GM19395 (cell line): ENCODE measurements at regions not wholly inside any gene's neighbourhood (a gene's known extent, or its start where the extent isn't known, plus 50 kb on each side); places are given as distances from the start of the nearest gene placed in this dataset.

ENCODE experiments used
- ATAC-seq: cut with Tn5 transposase; IDR thresholded peaks from one replicate; pipeline ENCODE4 v1.9.1; 2021; ENCODE audit warnings: mild to moderate bottlenecking, moderate library complexity; ENCODE audit not compliant: unreplicated experiment

GRCh38 chr15:67980773-67981685 is 73.1 kb upstream of the PIAS1 start:
- no peak for ATAC-seq

- no peak for ATAC-seq
These were observed 72.3 kb upstream of the PIAS1 start for GRCh38 chr15:67981848-67982247.

GRCh38 chr15:67991706-67992105 is 62.4 kb upstream of the PIAS1 start:
- ATAC-seq: no peak

- ATAC-seq: no peak
These were observed 61.7 kb upstream of the PIAS1 start for GRCh38 chr15:67992411-67992810.

GRCh38 chr15:67992834-67993233 is 61.3 kb upstream of the PIAS1 start:
- ATAC-seq: no peak

GRCh38 chr15:67997996-67998395 is 56.1 kb upstream of the PIAS1 start:
- ATAC-seq: no peak

- no peak for ATAC-seq
These were observed 55.4 kb upstream of the PIAS1 start for GRCh38 chr15:67998599-67999133.

GRCh38 chr15:67999320-68000100 is 54.6 kb upstream of the PIAS1 start:
- no peak for ATAC-seq

GRCh38 chr15:68000754-68001153 is 53.4 kb upstream of the PIAS1 start:
- ATAC-seq: no peak

- ATAC-seq: no peak
These were observed 52.3 kb upstream of the PIAS1 start for GRCh38 chr15:68001811-68002210.

GRCh38 chr15:68003297-68003696 is 50.8 kb upstream of the PIAS1 start:
- ATAC-seq: no peak
